ENCODE measurements at regions not wholly inside any gene's neighbourhood (a gene's known extent, or its start where the extent isn't known, plus 50 kb on each side); places are given as distances from the start of the nearest gene placed in this dataset.

DNA sequence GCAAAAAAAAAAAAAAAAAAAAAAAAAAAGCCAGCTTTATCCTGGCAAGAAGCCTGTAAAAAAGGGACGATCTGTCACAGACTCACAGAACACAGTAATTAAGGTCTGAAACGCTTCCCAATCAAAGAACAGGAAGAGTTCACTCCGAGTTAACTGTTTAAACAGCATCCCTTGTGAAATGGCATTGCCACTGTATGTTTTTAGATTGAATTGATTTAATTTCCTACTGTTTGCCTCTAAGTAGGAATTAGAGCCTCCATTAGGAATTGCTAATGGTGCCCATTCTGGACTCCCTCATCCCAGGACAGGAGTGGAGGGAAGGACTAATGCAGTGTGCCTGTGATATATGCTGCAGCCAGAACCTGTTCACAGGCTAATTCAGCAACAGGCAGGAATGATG is 370.8 kb downstream of the RWDD3 start:
- TF ChIP-seq CTCF (conservative IDR thresholded peaks at IDR 0.05; ENCODE audit: low read length) (no peak), EZH2phosphoT487 (IDR thresholded peaks at IDR 0.05; ENCODE audit: borderline replicate concordance) (no peak)
